GM12865 (cell line): ENCODE measurements at regions not wholly inside any gene's neighbourhood (a gene's known extent, or its start where the extent isn't known, plus 50 kb on each side); places are given as distances from the start of the nearest gene placed in this dataset.

Experiments
- DNase-seq: peaks from one replicate; pipeline ENCODE4 v3.0.0; 2010; ENCODE audit warnings: low read depth
- H3K4me3 ChIP-seq: 2 replicates; pipeline ENCODE4 v1.5.1; 2011; ENCODE audit warnings: mild to moderate bottlenecking, low read depth, low read length, control low read depth
- CTCF ChIP-seq: IDR thresholded peaks from 2 replicates; pipeline ENCODE4 v1.5.1; 2011; ENCODE audit warnings: low read length, control low read depth, low read depth, inconsistent platforms; ENCODE audit not compliant: insufficient read depth; ENCODE audit errors: missing control alignments

GRCh38 chr5:82924226-82925060, 152.8 kb downstream of the TMEM167A start:
- TF ChIP-seq CTCF = no peak
- DNase-seq = no peak
- H3K4me3 ChIP-seq = no peak overlapping the region

GRCh38 chr5:82922086-82922734, 155.0 kb downstream of the TMEM167A start:
- no peak overlapping the region for H3K4me3 ChIP-seq
- no peak for TF ChIP-seq CTCF
- no peak for DNase-seq

- no peak overlapping the region for H3K4me3 ChIP-seq
- no peak for DNase-seq
- no peak for TF ChIP-seq CTCF
Measured at GRCh38 chr5:82918311-82919031, 158.7 kb downstream of the TMEM167A start.

- no peak for TF ChIP-seq CTCF
- peak; percentile 26 for DNase-seq
- no peak overlapping the region for H3K4me3 ChIP-seq
Measured at GRCh38 chr5:82917584-82917983, 159.6 kb downstream of the TMEM167A start.

- DNase-seq = no peak
- no peak for TF ChIP-seq CTCF
- no peak overlapping the region for H3K4me3 ChIP-seq
Measured at GRCh38 chr5:82913971-82914370, 163.2 kb downstream of the TMEM167A start.

GRCh38 chr5:82912462-82912861, 164.7 kb downstream of the TMEM167A start:
- no peak for DNase-seq
- no peak for TF ChIP-seq CTCF
- no peak overlapping the region for H3K4me3 ChIP-seq
